ENCODE measurements at regions not wholly inside any gene's neighbourhood (a gene's known extent, or its start where the extent isn't known, plus 50 kb on each side); places are given as distances from the start of the nearest gene placed in this dataset.

GRCh38 chr12:42766754-42767153 lies 177.2 kb upstream of the PRICKLE1 start:
- no peak for DNase-seq (ENCODE audit: low read depth)

GRCh38 chr12:42766026-42766425 lies 176.5 kb upstream of the PRICKLE1 start:
- DNase-seq (ENCODE audit: low read depth): no peak

- DNase-seq (ENCODE audit: low read depth): no peak
These were observed 174.1 kb upstream of the PRICKLE1 start for GRCh38 chr12:42763682-42764081.

GRCh38 chr12:42762395-42762925 lies 172.9 kb upstream of the PRICKLE1 start:
- no peak for DNase-seq (ENCODE audit: low read depth)

GRCh38 chr12:42761601-42762350 lies 172.2 kb upstream of the PRICKLE1 start:
- peak; percentile 31 for DNase-seq (ENCODE audit: low read depth)

- DNase-seq (ENCODE audit: low read depth): no peak
These were observed 171.5 kb upstream of the PRICKLE1 start for GRCh38 chr12:42761086-42761485.

- DNase-seq (ENCODE audit: low read depth): no peak
These were observed 171.0 kb upstream of the PRICKLE1 start for GRCh38 chr12:42760550-42760949.

- DNase-seq (ENCODE audit: low read depth): no peak
These were observed 170.2 kb upstream of the PRICKLE1 start for GRCh38 chr12:42759622-42760273.

GRCh38 chr12:42758806-42759205 lies 169.3 kb upstream of the PRICKLE1 start:
- DNase-seq (ENCODE audit: low read depth): no peak

GRCh38 chr12:42757624-42758119 lies 168.1 kb upstream of the PRICKLE1 start:
- no peak for DNase-seq (ENCODE audit: low read depth)

GRCh38 chr12:42756841-42757623 lies 167.5 kb upstream of the PRICKLE1 start:
- peak; percentile 92 for DNase-seq (ENCODE audit: low read depth)

- DNase-seq (ENCODE audit: low read depth): no peak
These were observed 160.8 kb upstream of the PRICKLE1 start for GRCh38 chr12:42750356-42750755.

- no peak for DNase-seq (ENCODE audit: low read depth)
These were observed 159.7 kb upstream of the PRICKLE1 start for GRCh38 chr12:42749239-42749638.

- peak; percentile 58 for DNase-seq (ENCODE audit: low read depth)
These were observed 155.1 kb upstream of the PRICKLE1 start for GRCh38 chr12:42744539-42745182.

GRCh38 chr12:42742716-42743115 lies 153.2 kb upstream of the PRICKLE1 start:
- DNase-seq (ENCODE audit: low read depth): peak; percentile 32

- peak; percentile 87 for DNase-seq (ENCODE audit: low read depth)
These were observed 152.4 kb upstream of the PRICKLE1 start for GRCh38 chr12:42741771-42742510.

- DNase-seq (ENCODE audit: low read depth): no peak
These were observed 151.5 kb upstream of the PRICKLE1 start for GRCh38 chr12:42741091-42741490.

- DNase-seq (ENCODE audit: low read depth): no peak
These were observed 147.9 kb upstream of the PRICKLE1 start for GRCh38 chr12:42737398-42737797.

GRCh38 chr12:42735861-42736361 lies 146.4 kb upstream of the PRICKLE1 start:
- DNase-seq (ENCODE audit: low read depth): peak; percentile 42

- DNase-seq (ENCODE audit: low read depth): no peak
These were observed 144.4 kb upstream of the PRICKLE1 start for GRCh38 chr12:42733911-42734310.

Data from LHCN-M2 (cell line).